Right renal cortex interstitium (tissue), 3 donors: ENCODE measurements at regions not wholly inside any gene's neighbourhood (a gene's known extent, or its start where the extent isn't known, plus 50 kb on each side); places are given as distances from the start of the nearest gene placed in this dataset.

Experiments used
- DNase-seq, 3 donors: peaks; one replicate each; pipeline ENCODE4 v3.0.0-alpha.2; 2013; ENCODE audit warnings: low read depth in 3 of 3, low spot score in 2 of 3

DNA sequence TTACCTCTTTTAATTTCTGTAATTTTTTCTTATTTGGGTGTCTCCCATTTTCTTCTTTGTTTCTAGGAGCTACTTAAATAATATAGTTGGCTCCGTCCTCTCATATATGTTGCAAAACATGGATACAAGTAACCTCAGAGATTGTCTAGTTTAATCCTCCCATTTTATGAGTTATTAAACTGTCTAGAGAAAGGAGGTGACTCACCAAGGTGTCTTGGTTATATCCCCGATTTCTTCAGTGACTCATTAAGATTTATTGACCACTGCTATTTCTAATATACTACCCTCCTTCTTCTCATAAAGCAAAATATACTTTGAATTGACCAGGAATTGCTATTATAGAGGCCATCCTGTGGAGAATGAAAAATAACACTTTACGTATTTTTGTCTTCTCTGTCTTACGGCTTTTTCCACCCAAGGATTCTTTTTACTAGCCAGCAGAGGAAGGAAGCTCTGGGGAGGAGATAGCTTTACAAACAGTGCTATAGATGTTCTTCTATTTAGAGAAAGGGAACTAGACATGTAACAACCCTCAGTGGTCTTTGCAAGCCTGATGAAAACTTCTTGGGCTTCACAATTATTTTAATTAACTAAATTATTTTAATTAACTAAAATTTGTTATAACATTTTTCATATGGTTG is 300.4 kb upstream of the TNP1 start:
- DNase-seq: no peak

DNA sequence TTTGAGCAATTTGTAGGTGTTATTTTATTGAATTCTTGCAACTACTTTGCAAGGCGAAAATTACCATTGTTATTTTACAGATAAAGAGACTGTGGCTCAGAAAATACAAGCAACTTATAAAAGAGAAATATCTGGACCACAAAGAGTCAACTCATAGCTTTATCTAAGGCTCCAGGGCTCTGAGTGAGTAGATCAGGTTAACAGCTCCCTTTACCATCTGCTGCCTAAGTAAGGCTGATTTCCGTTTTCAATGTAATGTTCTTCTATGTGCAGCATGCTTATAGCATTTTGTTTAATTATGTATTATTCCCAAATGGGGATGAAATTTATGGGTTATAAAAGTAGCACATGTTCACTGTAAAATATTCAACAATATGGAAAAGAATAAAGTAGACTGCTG is 299.1 kb upstream of the TNP1 start:
- no peak for DNase-seq

DNA sequence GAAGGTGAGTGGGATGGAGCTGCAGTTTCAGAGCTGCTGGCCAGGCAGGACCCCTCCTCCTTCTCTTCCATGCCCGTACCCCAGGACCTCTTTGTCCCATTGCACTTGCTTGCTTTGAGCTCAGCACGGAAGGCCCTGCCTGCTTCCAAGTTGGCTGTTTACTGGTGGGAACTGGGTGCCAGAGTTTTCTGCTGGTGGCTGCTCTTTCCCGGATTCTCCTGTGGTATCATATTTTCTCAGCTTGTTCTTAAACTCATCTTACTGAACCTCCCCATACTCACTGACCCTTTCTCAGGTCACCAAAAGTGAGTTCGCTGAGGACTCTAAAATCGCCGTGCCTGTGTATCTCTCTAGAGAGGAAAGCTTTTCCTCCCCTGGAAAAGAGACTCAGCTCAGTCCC is 297.7 kb upstream of the TNP1 start:
- no peak for DNase-seq

DNA sequence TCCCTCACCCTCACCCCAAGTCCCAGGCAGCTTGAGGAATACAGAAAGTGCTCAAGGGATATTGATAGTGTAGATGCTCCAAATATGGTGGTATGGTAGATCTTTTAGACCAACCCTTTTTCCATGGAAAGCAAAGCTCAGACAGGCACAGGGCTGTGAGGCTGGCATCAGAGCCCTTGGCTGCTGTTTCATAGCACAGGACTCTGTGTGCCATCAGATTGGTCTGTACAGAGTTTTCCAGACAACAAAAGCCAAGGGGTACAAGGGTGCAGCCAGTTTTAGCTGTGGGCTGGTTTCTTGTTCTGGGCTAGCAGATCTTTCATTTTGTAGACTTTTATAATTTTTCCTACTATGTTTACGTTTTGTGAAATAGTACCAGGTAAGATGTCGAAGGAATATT is 296.9 kb upstream of the TNP1 start:
- DNase-seq: no peak

DNA sequence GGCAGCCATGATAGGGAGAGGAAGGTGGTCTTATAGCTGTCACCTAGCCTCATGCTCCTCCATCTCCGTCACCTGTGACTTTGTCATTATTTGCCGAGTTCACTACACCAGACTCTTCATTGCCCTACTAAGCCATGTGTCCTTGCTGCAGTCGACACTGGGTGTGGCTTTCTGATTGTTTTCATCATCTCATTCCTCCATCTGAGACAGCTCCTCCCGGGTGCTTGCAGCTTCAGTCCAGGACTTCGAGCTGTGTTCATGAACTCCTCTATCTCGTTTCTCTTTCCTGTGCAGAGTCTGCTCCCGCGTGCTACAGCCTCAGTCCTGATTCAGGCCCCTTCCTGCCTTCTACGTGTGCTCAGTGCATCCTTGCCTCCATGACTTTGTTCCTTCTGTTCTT is 295.1 kb upstream of the TNP1 start:
- no peak for DNase-seq

DNA sequence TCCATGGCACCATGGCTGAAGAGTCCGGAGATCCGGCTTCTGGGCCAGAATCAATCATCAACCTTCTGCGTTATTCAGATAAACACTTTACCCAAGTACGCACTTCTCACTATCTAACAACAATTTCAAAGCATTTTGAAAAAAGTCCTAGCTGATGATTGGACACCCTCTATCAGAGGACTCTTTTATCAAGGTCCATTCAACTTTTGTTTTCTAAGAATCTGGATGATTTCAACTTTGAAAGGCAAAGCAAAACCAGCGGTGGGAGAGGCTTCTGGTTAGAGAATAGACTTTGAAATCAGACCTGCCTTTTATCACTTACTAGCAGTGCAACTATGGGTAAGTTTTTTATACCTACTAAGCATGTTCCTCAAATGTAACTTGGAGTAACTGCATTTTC is 293.6 kb upstream of the TNP1 start:
- no peak for DNase-seq

DNA sequence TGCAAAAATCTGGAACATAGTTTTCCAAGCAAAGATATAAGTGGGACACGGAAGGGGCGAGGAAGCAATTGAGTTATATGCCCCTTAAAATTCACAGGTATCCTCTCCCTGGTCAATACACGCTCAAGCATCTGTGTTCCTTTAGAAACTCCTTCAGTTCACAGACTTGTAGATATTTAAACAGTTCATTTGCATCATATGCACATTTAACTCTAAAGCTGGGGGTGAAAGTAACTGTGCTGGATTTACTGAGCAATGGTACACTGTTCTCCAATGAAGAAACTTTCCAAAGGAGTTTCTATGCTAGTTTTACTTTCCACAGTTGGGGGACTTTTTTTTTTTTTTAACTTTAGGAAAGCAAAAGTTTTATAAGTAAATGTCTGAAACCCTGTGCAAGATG is 293.0 kb upstream of the TNP1 start:
- DNase-seq: no peak

DNA sequence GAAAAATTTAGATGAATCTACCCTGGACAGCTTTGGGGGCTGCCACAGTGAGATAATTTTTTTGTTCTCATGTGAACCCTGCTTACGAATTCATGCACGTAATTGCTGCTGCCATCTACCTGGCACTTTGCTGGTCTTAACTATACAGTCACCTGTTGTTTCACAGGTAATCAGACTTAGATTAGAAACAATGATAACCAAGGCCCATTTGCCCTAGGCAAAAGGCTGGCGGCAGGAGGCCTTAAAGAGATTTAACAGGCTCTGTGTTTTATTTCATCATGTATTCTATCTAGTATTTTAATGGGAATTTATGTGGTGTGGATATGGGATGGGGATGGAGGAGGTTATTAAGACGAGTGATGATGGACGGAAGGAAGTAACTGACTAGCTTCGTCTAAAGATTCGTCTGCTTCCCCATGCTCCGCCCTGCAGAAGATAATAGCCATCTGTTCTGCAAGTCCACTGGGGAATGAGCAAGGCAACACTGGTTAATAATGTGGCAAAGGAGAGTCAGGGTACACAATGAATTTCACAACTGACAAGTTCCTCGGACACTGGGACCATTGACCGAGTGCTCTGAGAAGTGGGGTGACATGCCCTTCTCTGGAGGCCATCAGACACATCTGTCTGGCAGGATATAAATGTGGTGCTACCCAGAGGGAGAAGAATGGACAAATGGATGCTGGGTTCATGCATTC is 291.8 kb upstream of the TNP1 start:
- DNase-seq: no peak

DNA sequence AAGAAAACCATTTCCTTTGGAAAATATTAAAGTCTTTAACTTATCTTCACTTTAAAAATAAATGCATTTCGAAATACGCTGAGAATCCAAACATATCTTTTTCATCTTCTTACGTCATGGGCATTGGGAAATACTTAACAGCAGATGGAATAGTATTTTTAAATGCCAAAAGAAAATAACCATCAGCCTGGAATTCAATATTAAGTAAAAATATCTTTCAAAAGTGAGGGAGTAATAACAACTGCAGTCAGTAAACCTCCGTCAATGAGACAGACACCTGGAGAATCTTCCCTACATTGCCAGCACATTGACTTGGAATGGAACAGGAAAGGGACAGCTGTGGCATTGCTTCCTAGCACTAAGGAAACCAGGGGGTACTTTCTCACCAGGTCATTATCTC is 290.4 kb upstream of the TNP1 start:
- DNase-seq: no peak

DNA sequence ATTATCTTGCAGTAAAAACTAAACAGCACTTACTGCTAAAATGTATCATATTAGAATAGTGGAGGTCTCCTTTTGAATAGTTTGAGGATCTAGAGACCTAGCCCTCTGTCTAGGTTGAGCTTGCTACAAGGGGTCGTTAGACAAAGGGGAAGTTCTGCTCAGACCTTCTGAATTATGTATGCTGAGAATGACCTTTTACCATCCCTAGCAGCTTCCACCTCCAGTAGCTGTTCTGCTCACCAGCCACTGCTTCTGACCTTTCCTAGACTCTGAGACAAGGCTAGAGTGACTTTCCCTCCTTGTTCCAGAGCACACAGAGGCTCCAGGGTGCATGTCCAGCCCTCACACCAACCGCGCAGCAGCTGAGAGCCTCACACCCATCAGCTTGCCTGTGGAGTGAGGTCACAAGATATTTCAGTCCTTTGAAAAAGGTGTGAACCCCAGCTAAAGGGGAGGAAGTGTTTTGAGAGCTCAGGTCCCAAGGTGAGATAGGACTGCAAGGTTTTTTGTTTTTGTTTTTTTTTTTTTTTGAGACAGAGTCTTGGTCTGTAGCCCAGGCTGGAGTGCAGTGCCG is 289.3 kb upstream of the TNP1 start:
- no peak for DNase-seq

DNA sequence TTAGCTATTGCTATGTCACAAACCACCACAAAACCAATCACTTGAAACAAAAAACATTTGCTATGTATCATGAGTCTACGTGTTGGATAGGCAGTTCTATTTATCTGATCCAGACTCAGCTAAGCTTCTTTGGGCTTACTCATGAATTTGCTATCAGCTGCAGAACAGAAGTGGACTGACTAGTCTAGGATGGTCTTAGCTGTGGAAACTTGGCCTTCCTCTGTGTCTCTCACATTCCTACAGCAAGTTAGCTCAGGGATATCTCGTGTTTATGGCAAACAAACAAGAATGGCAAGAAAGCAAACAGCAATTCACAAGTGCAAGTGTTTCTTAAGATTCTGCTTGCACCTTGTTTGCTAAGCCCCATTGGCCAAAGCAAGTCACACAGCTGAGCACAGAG is 288.0 kb upstream of the TNP1 start:
- no peak for DNase-seq

DNA sequence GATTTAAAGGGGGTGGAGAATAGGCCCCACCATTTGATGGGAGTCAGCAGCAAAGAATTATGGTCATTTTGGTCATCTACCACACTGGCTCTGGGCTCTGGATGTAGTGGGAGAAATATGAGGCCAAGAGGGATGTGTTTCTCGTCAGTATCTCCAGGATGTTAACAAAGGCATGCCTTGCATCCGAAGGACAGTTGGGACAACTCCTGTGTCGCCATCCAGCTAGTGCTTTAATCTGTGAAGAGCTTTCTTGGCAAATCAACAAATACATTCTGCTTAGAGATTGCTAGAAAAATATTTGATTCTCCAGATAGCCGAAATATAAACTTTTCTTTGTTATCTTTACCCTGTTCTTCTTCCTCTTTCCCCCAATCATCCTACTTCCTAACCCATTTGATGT is 287.1 kb upstream of the TNP1 start:
- no peak for DNase-seq

DNA sequence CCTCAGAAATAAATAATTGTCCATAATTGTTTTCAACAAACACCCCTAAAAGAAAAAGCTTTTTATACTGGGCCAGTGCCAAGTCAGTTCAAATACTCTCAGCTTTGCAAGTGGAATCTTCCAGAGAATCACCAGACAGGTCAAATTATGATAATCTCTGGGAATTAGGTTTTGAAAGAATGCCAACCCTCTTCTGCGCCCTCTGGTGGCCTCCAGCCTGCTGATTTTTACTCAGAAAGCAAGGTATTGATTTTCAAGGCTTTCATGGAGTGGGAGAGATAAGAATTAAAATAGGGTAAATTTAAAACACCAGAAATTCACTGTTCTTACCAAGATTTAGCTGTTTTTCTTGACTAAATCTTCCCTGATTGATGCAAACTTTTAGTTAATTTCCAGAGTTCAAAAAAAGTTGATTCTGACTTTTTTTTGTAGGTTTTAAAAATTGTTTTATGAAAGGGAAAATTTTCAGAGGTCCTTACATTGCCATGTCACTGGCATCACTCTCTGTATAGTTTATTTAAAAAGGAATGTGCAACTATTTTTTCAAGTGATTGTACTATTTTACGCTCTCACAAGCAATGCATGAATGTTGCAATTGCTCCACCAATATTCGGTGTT is 282.9 kb upstream of the TNP1 start:
- no peak for DNase-seq

DNA sequence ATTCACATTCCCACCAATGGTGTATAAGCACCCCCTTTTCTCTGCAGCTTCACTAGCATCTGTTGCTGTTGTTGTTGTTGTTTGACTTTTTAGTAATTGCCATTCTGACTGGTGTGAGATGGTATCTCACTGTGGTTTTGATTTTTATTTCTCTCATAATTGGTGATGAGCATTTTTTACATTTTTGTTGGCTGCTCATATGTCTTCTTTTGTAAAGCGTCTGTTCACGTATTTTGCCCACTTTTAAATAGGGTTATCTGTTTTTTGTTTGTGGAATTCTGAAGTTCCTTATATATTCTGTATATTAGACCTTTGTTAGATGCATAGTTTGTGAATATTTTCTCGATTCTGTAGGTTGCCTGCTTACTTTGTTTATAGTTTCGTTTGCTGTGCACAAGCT is 278.4 kb upstream of the TNP1 start:
- DNase-seq: no peak

DNA sequence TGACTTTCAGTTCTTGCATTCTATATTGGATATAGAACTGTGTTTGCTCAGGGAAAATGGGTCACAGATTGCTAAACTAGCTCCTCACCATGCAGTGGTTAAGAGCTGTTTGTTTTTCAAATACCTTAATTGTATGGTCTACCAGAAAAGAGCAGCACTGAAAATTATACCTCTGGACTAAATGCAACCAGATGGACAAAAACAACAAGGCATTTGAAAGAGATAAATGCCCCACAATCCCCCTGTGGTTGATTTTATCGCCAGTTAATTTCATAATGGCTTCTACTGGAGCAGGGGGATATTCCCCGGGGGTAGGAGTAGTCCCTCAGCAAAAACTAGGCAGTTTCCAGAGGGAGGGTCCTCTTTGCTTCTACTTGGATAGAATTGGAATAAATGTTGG is 267.9 kb upstream of the TNP1 start:
- DNase-seq: no peak

DNA sequence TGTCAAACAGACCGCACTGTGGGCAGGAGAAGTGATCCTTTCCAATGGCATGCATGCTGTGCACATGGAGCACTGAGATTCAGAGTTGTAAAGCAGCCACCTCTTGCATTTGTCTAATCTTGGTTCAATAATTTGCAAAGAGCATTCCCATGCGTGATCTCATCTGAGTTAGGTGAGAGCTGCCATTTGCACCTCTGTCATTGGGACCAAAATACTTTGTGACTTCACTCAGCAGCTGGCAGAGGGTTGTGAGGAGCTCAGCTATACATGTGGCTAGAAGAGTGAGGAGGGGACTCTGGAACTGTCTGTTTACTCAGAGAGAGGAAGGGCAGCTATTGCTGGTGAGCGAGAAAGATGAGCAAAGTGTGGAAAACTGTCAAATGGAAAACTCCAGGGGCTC is 265.1 kb upstream of the TNP1 start:
- no peak for DNase-seq

DNA sequence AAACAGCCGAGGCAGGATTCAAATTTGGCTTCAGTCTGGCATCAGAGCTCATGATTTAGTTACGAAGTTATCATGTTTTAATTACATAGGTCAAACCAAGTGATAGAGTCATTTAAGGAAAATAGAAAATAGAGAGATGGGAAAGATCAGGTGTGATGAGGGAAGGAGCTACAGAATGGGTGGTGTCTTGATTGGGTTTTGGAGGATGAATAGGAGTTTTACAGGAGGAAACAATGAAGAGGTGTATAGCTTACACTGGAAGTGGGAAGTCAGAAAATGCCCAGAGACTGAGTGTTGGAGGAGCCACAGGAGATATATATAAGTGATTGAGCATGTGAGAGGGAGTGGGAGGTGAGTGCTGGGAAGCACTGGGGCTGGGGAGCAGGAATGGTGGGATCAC is 264.2 kb upstream of the TNP1 start:
- no peak for DNase-seq

DNA sequence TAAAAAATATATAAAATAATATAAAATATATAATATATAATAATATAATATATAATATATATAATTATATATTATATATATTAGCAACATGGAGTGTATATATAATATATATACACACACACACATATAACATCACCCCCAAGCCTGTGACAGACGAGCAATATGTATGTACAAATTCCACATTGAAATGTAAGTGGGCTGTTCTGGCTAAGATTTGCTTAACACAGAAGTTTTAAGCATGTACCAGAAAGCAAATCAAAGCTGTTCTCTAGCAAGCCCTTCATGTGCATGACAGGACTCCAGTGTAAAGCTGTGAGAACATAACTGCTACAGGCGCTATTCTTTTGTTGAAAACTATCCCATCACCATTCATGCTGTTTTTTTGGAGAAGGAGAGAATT is 261.7 kb upstream of the TNP1 start:
- no peak for DNase-seq

DNA sequence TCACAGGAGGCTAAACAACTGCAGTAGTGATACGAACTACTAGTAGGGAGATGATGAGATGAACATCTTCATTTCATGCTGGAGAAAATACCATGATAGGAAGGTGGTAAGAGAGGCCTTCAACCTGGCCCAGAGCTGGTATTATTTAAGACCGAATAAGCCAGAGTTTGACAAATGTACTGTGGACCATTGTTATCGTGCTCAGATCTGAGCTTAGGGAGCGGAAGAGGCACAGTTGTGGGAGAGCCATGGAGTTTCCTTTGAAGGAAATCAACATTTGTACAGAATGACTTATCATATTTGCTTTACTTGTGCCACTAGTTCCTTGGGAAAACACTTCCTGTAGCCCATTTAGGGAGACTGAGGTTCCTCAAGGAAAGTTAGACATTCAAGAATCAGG is 260.6 kb upstream of the TNP1 start:
- DNase-seq: no peak

DNA sequence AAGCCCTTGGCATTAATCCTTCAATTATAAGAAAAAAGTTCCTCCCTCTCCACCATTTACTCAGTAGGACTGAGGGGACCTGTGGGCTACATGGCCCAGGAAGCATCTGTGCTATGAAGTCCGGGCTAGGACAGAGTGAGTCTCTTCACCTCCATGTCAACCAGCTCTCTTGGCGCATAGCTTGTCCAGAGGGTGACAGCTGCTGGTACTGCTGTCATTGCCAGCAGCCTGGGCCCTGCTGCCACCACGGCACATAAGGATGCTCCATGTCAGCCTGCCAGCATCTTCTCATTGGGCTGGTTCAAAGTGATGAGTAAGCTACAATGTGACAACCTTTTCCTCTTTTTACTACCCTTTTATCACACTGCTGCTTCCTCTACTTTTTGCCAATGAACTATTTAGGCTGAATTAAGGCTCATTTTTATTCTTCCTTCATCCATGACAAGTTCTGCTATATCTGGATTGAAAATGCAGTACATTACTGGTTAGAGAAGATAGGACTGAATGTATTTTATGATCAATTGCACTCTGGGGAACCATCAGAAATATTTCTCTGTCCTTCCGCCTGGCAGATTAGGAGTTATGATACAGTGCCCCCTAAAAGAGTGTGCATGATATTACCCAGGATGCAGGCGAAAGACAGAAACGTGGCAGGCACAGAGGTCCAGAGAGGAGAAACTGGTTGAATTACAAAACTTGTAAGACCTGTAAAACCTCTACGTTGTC is 258.9 kb upstream of the TNP1 start:
- DNase-seq: no peak

DNA sequence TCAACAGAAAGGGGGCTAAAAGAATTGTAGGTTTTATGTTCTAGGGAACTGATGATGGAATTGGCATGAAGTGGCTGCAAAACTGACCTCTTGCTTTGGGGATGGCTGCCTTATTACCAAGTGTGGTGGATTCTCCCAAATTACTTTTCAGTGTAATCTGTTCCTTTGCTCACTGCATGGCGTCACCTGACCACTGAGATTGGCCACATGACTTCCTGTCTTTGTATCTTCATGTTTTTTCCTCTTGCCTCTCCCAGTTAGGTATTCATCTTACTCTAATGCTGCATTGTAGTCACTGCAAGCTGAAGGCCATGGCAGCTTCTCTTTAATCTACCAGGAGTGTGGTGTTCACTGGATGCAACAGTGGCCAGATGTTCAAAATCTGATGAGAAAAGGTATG is 257.7 kb upstream of the TNP1 start:
- DNase-seq: no peak

DNA sequence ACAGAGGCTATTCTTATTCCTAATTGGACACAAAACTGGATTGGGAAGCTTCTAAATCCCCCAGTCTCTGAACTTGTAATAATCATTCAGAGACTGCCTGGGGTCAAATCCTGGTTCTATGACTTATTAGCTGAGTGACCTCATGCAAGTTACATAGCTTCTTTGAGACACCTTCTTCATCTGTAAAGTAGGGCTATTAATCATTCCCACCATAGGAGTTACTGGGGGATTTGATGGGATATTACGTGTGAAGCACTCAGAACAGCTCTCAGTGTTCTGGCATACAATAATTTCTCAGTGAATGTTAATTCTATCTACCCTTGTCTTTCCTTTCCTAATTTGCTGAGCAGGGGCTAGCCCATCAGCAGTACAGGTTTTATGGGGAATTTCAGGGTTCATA is 256.7 kb upstream of the TNP1 start:
- DNase-seq: no peak
